ENCODE measurements at regions not wholly inside any gene's neighbourhood (a gene's known extent, or its start where the extent isn't known, plus 50 kb on each side); places are given as distances from the start of the nearest gene placed in this dataset.

GRCh38 chr5:44454002-44454401 is 64.8 kb upstream of the FGF10 start:
- H3K9me2 ChIP-seq: no peaks in the 10 kb centered on the region
- no peaks in the 10 kb centered on the region for H4K20me1 ChIP-seq (ENCODE audit: insufficient read depth)
- H3K4me2 ChIP-seq: no peak overlapping the region
- ChIA-PET POLR2A (no interaction called here), CTCF (interaction anchor here (0.7 kb wide), 1 partner anchor 121 kb away, joined by 3 read pairs; no protein-coding TSS in a partner anchor)
- H2AFZ ChIP-seq (ENCODE audit: low read depth): no peak overlapping the region
- H3K27me3 ChIP-seq (ENCODE audit: insufficient read depth): no peaks in the 10 kb centered on the region
- H3K4me1 ChIP-seq (ENCODE audit: control insufficient read depth in 1 of 2, insufficient read depth in 2 of 2, low read depth in 1 of 2, low read length in 1 of 2): no peaks in the 10 kb centered on the region
- no peak overlapping the region for H3K9ac ChIP-seq
- H3K9me3 ChIP-seq: no peaks in the 10 kb centered on the region
- DNase-seq: no peak
- no peaks in the 10 kb centered on the region for H3K36me3 ChIP-seq (replicated peaks in 1 of 2; ENCODE audit: control insufficient read depth in 1 of 2, insufficient read depth in 2 of 2, low read length in 1 of 2)
- no peaks in the 10 kb centered on the region for H3K79me2 ChIP-seq (ENCODE audit: insufficient read depth)
- no peak overlapping the region for H3K4me3 ChIP-seq (ENCODE audit: low read depth in 2 of 2, low read length in 1 of 2)
- no peak for TF ChIP-seq GATA2 (CRISPR knock-in tag; IDR thresholded peaks at IDR 0.05)
- no peak for TF ChIP-seq REST (IDR thresholded peaks at IDR 0.05; ENCODE audit: low read depth, low read length)
- TF ChIP-seq RXRA (IDR thresholded peaks at IDR 0.05; ENCODE audit: borderline replicate concordance, low read depth): no peak
- TF ChIP-seq RAD21 (IDR thresholded peaks at IDR 0.05; ENCODE audit: low read length): no peak
- no peak for TF ChIP-seq USF2 (IDR thresholded peaks at IDR 0.05; ENCODE audit: borderline replicate concordance, low read depth, low read length)
- no peak for TF ChIP-seq ZBTB33 (IDR thresholded peaks at IDR 0.05; ENCODE audit: borderline replicate concordance, low read depth)
- no peak for TF ChIP-seq NRF1 (IDR thresholded peaks at IDR 0.05; ENCODE audit: low read depth, low read length)
- TF ChIP-seq FOXJ3 (CRISPR knock-in tag; IDR thresholded peaks at IDR 0.05): no peak
- TF ChIP-seq FOSL2 (IDR thresholded peaks at IDR 0.05; ENCODE audit: borderline replicate concordance, low read depth): no peak
- TF ChIP-seq ELF1 (IDR thresholded peaks at IDR 0.05): no peak
- no peak for TF ChIP-seq TEAD4 (IDR thresholded peaks at IDR 0.05; ENCODE audit: borderline replicate concordance, insufficient read depth)
- no peak for TF ChIP-seq CHD2 (IDR thresholded peaks at IDR 0.05; ENCODE audit: low read length, partially characterized antibody)
- no peak for TF ChIP-seq SMC3 (IDR thresholded peaks at IDR 0.05; ENCODE audit: low read depth, low read length)
- no peak for TF ChIP-seq YY1 (IDR thresholded peaks at IDR 0.05; ENCODE audit: low read depth)
- no peak overlapping the region for H3K27ac ChIP-seq (ENCODE audit: low read depth in 2 of 2, low read length in 1 of 2)
- 4% methylated on average over 4 of the region's 4 CpGs for WGBS (ENCODE audit: low lambda C conversion rate)
- no peaks in the 10 kb centered on the region for H3F3A ChIP-seq (replicated peaks; ENCODE audit: insufficient read depth)
